GM18520 (cell line): ENCODE measurements at regions not wholly inside any gene's neighbourhood (a gene's known extent, or its start where the extent isn't known, plus 50 kb on each side); places are given as distances from the start of the nearest gene placed in this dataset.
"Not testable (repeated sequence)": the region's sequence is repeated elsewhere in the genome, so short reads cannot be mapped to it uniquely, and the experiment has no call there.

Experiments
- ATAC-seq: cut with Tn5 transposase; IDR thresholded peaks from one replicate; pipeline ENCODE4 v1.9.1; 2021; ENCODE audit not compliant: unreplicated experiment

DNA sequence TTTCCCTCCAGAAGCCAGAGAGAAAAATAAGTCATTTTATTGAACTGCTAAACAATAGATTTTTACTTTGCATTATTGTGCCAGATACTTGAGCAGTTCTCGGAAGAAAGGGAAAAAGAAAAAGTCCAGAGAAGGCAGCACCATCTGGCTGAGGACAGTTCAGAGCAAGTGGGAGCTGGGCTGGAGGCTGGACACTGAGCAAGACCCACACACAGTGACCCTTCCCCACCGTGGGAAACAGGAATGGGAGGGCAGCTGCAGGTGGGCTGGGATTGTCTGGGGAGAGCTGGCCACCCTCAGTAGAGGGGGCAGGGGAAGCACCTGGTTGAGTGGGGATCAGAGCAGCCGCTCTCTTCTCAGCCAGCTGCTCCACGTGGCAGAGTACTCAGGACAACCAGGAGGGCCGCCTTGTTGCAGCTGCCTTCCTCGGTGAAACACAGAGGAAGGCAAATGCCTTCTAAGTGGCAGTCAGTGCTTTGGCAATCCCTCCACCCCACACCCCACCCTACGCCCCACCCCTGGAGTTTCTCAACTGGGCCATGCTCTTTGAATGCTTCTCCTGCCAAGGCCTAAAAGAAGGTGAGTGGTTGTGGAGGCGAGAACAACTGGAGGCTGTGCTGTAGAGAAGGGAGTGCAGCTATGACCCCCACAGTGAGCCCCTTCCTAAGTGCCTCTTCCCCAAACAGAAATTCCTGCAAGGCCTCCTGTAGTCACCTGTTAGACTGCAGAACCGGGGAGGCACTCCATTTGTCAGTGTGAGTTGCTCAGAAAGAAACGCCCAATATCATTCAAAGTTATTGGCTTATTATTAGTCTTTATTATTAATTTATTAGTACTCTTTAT is 179.3 kb downstream of the ZIC5 start:
- ATAC-seq: no peak

DNA sequence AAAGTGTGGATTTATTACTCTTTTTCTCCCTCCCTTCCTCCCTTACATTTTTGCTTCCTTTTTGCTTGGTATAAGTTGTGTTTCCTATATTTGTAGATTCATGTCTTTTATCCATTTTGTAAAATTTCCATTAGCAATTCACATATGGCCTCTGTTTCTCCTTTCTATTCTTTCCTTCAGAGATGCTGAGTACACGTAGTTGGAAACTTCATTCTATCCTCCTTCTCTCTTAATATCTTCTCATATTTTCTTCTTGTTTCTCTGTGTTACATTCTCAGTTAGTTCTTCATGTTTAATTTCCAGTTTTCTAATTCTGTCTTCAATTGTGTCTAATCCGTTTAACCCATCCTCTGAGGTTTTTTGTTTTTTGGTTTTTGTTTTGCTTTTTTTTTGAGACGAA is 188.9 kb downstream of the ZIC5 start:
- ATAC-seq: no peak

GRCh38 chr13:99778500-99778899 is 193.1 kb downstream of the ZIC5 start:
- no peak for ATAC-seq

GRCh38 chr13:99777873-99778272 is 193.7 kb downstream of the ZIC5 start:
- no peak for ATAC-seq

- ATAC-seq: no peak
These were observed 196.9 kb downstream of the ZIC5 start for GRCh38 chr13:99774644-99775043.

- ATAC-seq: no peak
These were observed 202.6 kb downstream of the ZIC5 start for GRCh38 chr13:99768986-99769385.

GRCh38 chr13:99766641-99767045 is 204.9 kb downstream of the ZIC5 start:
- ATAC-seq: no peak

DNA sequence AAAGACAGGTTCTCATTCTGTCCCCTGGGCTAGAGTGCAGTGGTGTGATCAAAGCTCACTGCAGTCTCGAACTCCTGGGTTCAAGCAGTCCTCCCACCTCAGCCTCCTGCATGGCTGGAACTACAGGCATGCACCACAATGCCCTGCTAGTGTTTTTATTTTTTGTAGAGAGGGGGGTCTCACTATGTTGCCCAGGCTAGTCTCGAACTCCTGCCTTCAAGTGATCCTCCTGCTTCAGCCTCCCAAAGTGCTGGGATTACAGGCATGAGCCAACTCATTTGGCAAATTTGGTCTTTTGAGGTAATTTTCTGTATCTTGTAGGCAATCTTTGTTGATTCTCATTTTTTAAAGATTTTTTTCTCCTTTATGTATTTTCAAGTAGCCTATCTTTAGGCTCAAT is 205.7 kb downstream of the ZIC5 start:
- no peak for ATAC-seq

DNA sequence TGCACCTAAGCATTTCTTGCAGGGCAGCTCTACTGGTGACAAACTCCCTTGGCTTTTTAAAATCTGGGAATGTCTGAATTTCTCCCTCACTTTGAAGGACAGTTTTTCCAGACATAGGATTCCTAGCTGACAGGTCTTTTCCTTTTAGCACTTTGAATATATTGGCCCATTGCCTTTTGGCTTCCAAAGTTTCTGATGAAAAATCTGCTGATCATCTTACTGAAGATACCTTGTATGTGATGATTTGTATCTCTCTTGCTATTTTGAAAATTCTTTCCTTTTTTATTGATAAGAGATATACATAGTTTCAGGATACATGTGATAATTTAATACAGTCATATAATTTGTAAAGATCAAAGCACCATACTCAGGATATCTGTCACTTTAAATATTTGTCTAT is 211.1 kb downstream of the ZIC5 start:
- ATAC-seq: no peak

GRCh38 chr13:99759163-99759552 is 212.4 kb downstream of the ZIC5 start:
- ATAC-seq: no peak

- no peak for ATAC-seq
These were observed 213.0 kb downstream of the ZIC5 start for GRCh38 chr13:99758460-99759162.

DNA sequence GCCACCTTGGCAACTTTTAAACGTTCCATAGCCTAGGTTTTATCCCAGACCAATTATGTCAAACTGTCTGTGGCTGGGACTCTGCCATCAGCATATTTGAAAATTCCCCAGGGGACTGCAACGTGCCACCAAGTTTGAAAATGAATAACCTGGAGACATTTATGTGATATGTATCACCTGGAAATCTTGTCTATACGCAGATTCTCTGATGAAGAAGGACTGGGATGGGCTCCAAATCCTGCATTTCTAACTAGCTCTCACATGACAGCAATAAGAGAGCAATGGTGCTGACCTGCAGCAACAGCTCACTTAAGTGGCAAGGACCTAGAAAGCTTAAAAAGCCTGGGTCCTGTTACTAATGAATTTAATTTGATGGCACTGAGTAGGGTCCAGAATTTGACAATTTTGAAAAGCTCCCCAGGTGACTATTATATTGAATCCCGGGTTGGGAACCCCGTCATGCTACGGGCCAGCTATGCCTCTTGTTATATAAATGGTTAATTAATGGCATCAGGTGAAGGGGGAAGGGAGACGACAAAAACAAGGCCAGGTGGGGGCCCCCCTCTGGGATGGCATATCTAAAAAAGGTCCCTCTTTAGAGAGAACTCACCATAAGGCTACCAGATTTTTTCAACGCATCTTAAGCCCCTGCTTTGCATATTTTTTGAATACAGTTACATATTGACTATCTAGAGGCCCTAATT is 213.7 kb downstream of the ZIC5 start:
- ATAC-seq: no peak

DNA sequence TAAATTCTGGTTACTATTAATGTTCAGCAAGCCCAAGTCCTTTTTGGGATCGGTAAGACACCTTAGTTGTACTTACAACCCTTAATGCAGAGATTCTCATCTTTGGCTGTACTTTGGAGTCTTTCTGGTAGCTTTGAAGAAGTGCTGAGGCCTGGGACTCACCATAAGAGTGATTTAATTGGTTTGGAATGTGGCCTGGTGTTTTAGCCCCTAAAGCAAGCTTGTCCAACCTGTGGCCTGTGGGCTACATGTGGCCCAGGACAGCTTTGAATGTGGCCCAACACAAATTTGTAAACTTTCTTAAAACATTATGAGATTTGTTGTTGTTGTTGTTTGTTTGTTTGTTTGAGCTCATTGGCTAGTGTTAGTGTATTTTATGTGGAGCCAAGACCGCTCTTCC is 215.3 kb downstream of the ZIC5 start:
- ATAC-seq: no peak

DNA sequence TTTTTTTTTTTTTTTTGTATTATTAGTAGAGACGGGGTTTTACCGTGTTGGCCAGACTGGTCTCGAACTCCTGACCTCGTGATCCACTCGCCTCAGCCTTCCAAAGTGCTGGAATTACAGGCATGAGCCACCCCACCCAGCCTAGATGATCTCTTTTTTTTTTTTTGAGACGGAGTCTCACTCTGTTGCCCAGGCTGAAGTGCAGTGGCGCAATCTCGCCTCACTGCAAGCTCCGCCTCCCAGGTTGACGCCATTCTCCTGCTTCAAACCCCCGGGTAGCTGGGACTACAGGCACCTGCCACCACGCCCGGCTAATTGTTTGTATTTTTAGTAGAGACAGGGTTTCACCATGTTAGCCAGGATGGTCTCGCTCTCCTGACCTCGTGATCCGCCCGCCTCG is 216.8 kb downstream of the ZIC5 start:
- ATAC-seq: not testable (repeated sequence)

GRCh38 chr13:99752373-99752772 is 219.2 kb downstream of the ZIC5 start:
- no peak for ATAC-seq

GRCh38 chr13:99751517-99752199 is 219.9 kb downstream of the ZIC5 start:
- no peak for ATAC-seq

DNA sequence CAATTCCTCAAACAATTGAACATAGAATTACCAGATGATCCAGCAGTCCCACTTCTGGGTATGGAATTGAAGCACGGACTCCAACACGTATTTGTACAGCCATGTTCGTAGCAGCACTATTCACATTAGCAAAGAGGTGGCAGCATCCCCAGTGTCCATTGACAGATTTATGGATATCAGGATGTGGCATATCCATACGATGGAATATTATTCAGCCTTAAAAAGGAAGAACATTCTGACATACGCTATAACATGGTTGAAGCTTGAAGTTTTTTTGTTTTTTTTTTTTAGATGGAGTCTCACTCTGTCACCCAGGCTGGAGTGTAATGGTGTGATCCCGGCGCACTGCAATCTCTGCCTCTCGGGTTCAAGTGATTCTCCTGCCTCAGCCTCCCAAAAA is 220.6 kb downstream of the ZIC5 start:
- no peak for ATAC-seq

DNA sequence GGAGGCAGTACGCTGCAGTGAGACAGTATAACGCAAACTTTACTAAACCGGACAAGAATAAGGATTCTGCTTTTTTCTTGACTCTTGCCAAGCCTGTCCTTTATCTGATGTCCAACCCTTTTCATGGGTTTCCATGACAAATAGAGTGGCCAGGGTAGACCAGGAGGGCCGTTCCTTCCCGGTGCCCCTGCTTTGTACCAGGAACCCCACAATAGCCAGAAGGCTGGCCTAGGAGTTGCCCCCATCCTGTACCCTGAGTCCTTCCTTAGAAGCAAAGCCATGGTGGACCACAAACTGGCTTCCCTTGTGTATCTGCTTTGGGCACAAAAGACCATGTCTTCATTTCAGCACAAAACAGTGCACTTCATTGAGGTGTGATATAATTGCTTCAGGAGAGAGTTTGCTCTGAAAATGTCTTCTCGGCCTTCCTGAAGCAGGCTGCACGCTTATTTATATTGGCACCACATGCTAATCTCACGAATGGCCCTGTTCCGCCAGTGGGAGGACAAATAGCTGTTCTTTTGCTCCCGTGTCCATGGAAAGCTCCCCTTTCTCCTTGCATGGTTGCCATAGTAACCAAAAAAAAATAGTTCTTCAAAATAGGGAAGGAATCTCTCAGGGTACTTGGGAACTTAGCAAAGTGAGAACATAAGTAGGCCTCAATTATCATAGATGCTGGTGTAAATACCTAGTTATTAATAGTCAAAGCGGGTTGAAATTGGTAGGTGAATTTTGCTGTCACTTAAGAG is 222.1 kb downstream of the ZIC5 start:
- ATAC-seq: no peak

- ATAC-seq: no peak
These were observed 224.2 kb downstream of the ZIC5 start for GRCh38 chr13:99747403-99747710.

- no peak for ATAC-seq
These were observed 224.7 kb downstream of the ZIC5 start for GRCh38 chr13:99746637-99747402.
